IMR-90 (cell line): ENCODE measurements at regions not wholly inside any gene's neighbourhood (a gene's known extent, or its start where the extent isn't known, plus 50 kb on each side); places are given as distances from the start of the nearest gene placed in this dataset.

Source experiments
- ATAC-seq: fragments of 200-7000 bp; cut with Tn5 transposase; 2 replicates; pipeline ENCODE4 v1.9.1; 2020; ENCODE audit warnings: low read depth, mild to moderate bottlenecking, moderate library complexity
- BruUV-seq: library from RNA; stranded (reverse); fragments of 400-500 nt; replicated peaks from 2 replicates; lab custom pipeline; 2021; lab: Mats Ljungman, UMichigan
- CTCF ChIA-PET: fragments of 300-600 bp; formaldehyde crosslinking; extraction: SDS; loops from one replicate; lab custom pipeline; 2021; ENCODE audit warnings: antibody characterized with exemption; lab: Yijun Ruan, JAX
- POLR2A ChIA-PET: fragments of 300-600 bp; sonication (Branson Sonifier 250); formaldehyde crosslinking; loops from one replicate; lab custom pipeline; 2022; ENCODE audit warnings: antibody characterized with exemption; ENCODE audit not compliant: unreplicated experiment; lab: Charles Lee
- DNase-seq: peaks from one replicate; pipeline ENCODE4 v3.0.0; 2013
- H2AFZ ChIP-seq: replicated peaks from 2 replicates; pipeline ENCODE3; 2013; ENCODE audit warnings: low read length, mild to moderate bottlenecking; ENCODE audit not compliant: poor library complexity
- H2AK5ac ChIP-seq: 2 replicates; pipeline ENCODE4 v1.6.1; 2013; ENCODE audit warnings: low read depth, low read length, inconsistent platforms
- H2AK9ac ChIP-seq: replicated peaks from 2 replicates; pipeline ENCODE3; 2013; ENCODE audit warnings: mild to moderate bottlenecking, low read depth, low read length, moderate library complexity; ENCODE audit not compliant: poor library complexity
- H2BK120ac ChIP-seq: 2 replicates; pipeline ENCODE4 v1.6.1; 2013; ENCODE audit warnings: low read depth, low read length, inconsistent platforms
- H2BK15ac ChIP-seq: 3 replicates; pipeline ENCODE4 v1.6.1; 2013; ENCODE audit warnings: low read depth, low read length, inconsistent platforms
- H2BK20ac ChIP-seq: 2 replicates; pipeline ENCODE4 v1.6.1; 2013; ENCODE audit warnings: low read depth, mild to moderate bottlenecking, inconsistent platforms, low read length, moderate library complexity
- H2BK5ac ChIP-seq: 2 replicates; pipeline ENCODE4 v1.6.1; 2013; ENCODE audit warnings: mild to moderate bottlenecking, low read depth, low read length, inconsistent platforms; ENCODE audit not compliant: poor library complexity, severe bottlenecking
- H3K14ac ChIP-seq: replicated peaks from 2 replicates; pipeline ENCODE4 v1.6.1; 2013; ENCODE audit warnings: low read depth, low read length, inconsistent platforms
- H3K18ac ChIP-seq: 2 replicates; pipeline ENCODE4 v1.6.1; 2013; ENCODE audit warnings: low read depth, low read length, control low read depth
- H3K23ac ChIP-seq: 2 replicates; pipeline ENCODE4 v1.6.1; 2013; ENCODE audit warnings: low read depth, low read length, inconsistent platforms
- H3K27ac ChIP-seq: 2 replicates; pipeline ENCODE4 v1.5.1; 2013; ENCODE audit warnings: mild to moderate bottlenecking, control low read depth, low read length; ENCODE audit not compliant: insufficient read depth
- H3K27me3 ChIP-seq: 2 replicates; pipeline ENCODE4 v1.6.1; 2013; ENCODE audit warnings: low read length; ENCODE audit not compliant: control insufficient read depth, insufficient read depth
- H3K36me3 ChIP-seq: 2 replicates; pipeline ENCODE4 v1.6.1; 2013; ENCODE audit warnings: low read length, mixed read lengths; ENCODE audit not compliant: control insufficient read depth, insufficient read depth
- H3K4ac ChIP-seq: 2 replicates; pipeline ENCODE4 v1.6.1; 2013; ENCODE audit warnings: low read depth, low read length, inconsistent platforms
- H3K4me1 ChIP-seq: 2 replicates; pipeline ENCODE4 v1.6.1; 2013; ENCODE audit warnings: low read length, mixed read lengths; ENCODE audit not compliant: control insufficient read depth, insufficient read depth
- H3K4me2 ChIP-seq: 2 replicates; pipeline ENCODE4 v1.6.1; 2013; ENCODE audit warnings: low read depth, mild to moderate bottlenecking, control low read depth, low read length, moderate library complexity
- H3K4me3 ChIP-seq: 2 replicates; pipeline ENCODE4 v1.5.1; 2013; ENCODE audit warnings: low read depth, mild to moderate bottlenecking, control low read depth, low read length, moderate library complexity; ENCODE audit not compliant: insufficient read depth
- H3K56ac ChIP-seq: 2 replicates; pipeline ENCODE4 v1.6.1; 2013; ENCODE audit warnings: low read length, inconsistent platforms; ENCODE audit not compliant: insufficient read depth; ENCODE audit errors: extremely low read depth
- H3K79me1 ChIP-seq, 2 experiments: 2 replicates each; pipeline ENCODE4 v1.6.1; 2013; ENCODE audit warnings: low read length in 2 of 2, inconsistent platforms in 1 of 2, low read depth in 1 of 2
- H3K9ac ChIP-seq: 2 replicates; pipeline ENCODE4 v1.6.1; 2013; ENCODE audit warnings: low read depth, low read length, control low read depth
- H3K9me1 ChIP-seq: 2 replicates; pipeline ENCODE4 v1.6.1; 2013; ENCODE audit warnings: low read length, inconsistent platforms; ENCODE audit not compliant: insufficient read depth
- H3K9me3 ChIP-seq: 2 replicates; pipeline ENCODE4 v1.6.1; 2013; ENCODE audit warnings: low read length; ENCODE audit not compliant: control insufficient read depth, insufficient read depth
- H4K20me1 ChIP-seq: 2 replicates; pipeline ENCODE4 v1.6.1; 2013; ENCODE audit warnings: low read length, inconsistent platforms; ENCODE audit not compliant: insufficient read depth
- H4K5ac ChIP-seq: 2 replicates; pipeline ENCODE4 v1.6.1; 2013; ENCODE audit warnings: mild to moderate bottlenecking, low read depth, low read length, control low read depth
- H4K8ac ChIP-seq, 2 experiments: 2 replicates each; pipeline ENCODE4 v1.6.1; 2013; ENCODE audit warnings: low read depth in 2 of 2, low read length in 2 of 2, control low read depth in 1 of 2, inconsistent platforms in 1 of 2
- H4K91ac ChIP-seq: 2 replicates; pipeline ENCODE4 v1.6.1; 2013; ENCODE audit warnings: low read depth, low read length, inconsistent platforms; ENCODE audit not compliant: insufficient read depth
- RCOR1 ChIP-seq: IDR thresholded peaks from 2 replicates; pipeline ENCODE4 v1.6.1; 2012; ENCODE audit warnings: mild to moderate bottlenecking, low read length, improper control_type of control experiment; ENCODE audit not compliant: insufficient replicate concordance
- WGBS, 2 experiments: methylation state at CpG; one replicate each; pipeline versions ENCODE4 v1.1.5 to v1.1.7; 2013; ENCODE audit warnings: missing lambda C conversion rate in 2 of 2; ENCODE audit not compliant: insufficient read length in 1 of 2; ENCODE audit errors: extremely low coverage in 2 of 2; 5-methylcytosine and 5-hydroxymethylcytosine counted together
- dilution Hi-C: fragments of 300-500 bp; cut with HindIII; formaldehyde crosslinking; loops from one replicate; pipeline ENCODE4 v1.14.3; 2018; ENCODE audit warnings: low sequenced_read_pairs; ENCODE audit not compliant: unreplicated experiment
- in situ Hi-C: fragments of 300-500 bp; cut with MboI; formaldehyde crosslinking; loops from 3 replicates; pipeline ENCODE4 v1.14.3; 2019; ENCODE audit warnings: low sequenced_read_pairs, inconsistent platforms, mixed read lengths
- intact Hi-C: fragments of 100-400 bp; cut with micrococcal nuclease; formaldehyde crosslinking; loops from 2 replicates; pipeline ENCODE4 v1.10.0; 2022

DNA sequence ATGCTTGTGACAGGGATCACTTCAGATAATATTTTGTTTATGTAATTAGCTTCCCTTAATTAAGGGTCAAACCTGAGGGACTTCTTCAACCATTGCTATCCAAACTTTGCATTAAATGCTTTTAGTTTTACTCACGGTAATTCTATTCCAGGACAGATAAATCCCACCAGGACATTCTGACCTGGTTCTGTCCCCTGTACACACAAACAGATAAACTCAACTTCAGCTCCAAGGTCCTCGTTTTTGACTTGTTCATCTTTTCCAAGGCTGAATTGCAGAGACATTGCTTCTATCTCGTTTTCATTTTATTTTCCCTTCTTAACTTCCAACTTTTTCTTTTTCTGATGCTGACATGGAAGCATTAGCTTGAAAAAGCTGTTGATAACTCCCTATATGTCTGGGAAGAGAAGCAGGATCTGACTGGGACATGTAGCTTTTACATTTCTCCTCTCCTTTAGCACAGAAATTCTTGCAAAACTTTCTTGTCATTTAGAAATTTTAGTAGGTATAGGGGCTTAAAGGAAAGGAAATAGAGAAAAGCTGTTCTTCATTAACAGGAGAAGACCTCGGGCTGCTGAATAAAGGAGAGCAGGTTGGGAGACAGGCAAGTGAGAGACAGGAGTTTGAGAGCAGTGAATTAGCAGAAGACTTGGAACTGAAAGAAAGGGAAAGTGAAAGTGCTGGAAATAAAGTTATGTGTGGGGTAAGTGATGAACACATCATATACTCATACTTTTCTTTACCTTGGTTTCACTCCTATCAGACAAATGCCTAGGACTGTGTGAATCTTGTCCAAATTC is 231.7 kb upstream of the B3GALT2 start:
- H3K79me1 ChIP-seq, result no peaks in the 10 kb centered on the region
- ChIA-PET CTCF (no interaction called here), POLR2A (no interaction called here)
- in situ Hi-C loops, result no loop called here
- H2BK120ac ChIP-seq, result peak overlapping the region; percentile 18; the same call in 1 of the 2 replicates
- peak overlapping the region; percentile 25; the same call in 1 of the 2 replicates for H3K27ac ChIP-seq
- no peaks in the 10 kb centered on the region for H4K20me1 ChIP-seq
- dilution Hi-C loops, result no loop called here
- H3K36me3 ChIP-seq, result no peaks in the 10 kb centered on the region
- DNase-seq (peak; percentile 58), ATAC-seq (peak; percentile 88)
- no peak overlapping the region for H2AK9ac ChIP-seq
- H2BK5ac ChIP-seq, result no peak overlapping the region
- H2AFZ ChIP-seq, result no peak overlapping the region
- WGBS, 2 experiments, result 78% methylated on average over 1 of the region's 4 CpGs; no CpG with 5 or more reads in 1 of the 2 experiments
- peak overlapping the region; percentile 6; the same call in 1 of the 2 replicates for H2BK20ac ChIP-seq
- H3K4me1 ChIP-seq, result peaks cover 1% of the 10 kb centered on the region; the same call in 1 of the 2 replicates
- no peaks in the 10 kb centered on the region for H3K9me1 ChIP-seq
- no peaks in the 10 kb centered on the region for H3K9me3 ChIP-seq
- no peak overlapping the region for H2BK15ac ChIP-seq
- TF ChIP-seq RCOR1, result no peak
- intact Hi-C loops, result no loop called here
- H3K9ac ChIP-seq, result peak overlapping the region; percentile 63
- H3K14ac ChIP-seq, result 0 out of 2 replicates have a peak overlapping the region, but pooled peaks have one; percentile 30
- H3K18ac ChIP-seq, result peak overlapping the region; percentile 88; the same call in 1 of the 2 replicates
- no peak overlapping the region for H3K4ac ChIP-seq
- no TSS peak for BruUV-seq
- H3K4me2 ChIP-seq, result peak overlapping the region; percentile 95
- H4K91ac ChIP-seq, result no peak overlapping the region
- H4K8ac ChIP-seq, result peak overlapping the region; percentile 2 to 66; a peak in 2 of 4 replicates
- H4K5ac ChIP-seq, result peak overlapping the region; percentile 37
- H3K4me3 ChIP-seq, result peak overlapping the region; percentile 25; the same call in 1 of the 2 replicates
- H3K56ac ChIP-seq, result no peak overlapping the region
- H3K23ac ChIP-seq, result no peak overlapping the region
- no peaks in the 10 kb centered on the region for H3K27me3 ChIP-seq
- no peak overlapping the region for H2AK5ac ChIP-seq
